H9 (cell line): ENCODE measurements at regions not wholly inside any gene's neighbourhood (a gene's known extent, or its start where the extent isn't known, plus 50 kb on each side); places are given as distances from the start of the nearest gene placed in this dataset.

ENCODE experiments used
- DNase-seq: peaks from one replicate; pipeline ENCODE4 v3.0.0-alpha.2; 2017
- H2AFZ ChIP-seq: one replicate; pipeline ENCODE4 v1.6.1; 2013; ENCODE audit warnings: mild to moderate bottlenecking, low read length, control low read depth, moderate library complexity
- H2AK5ac ChIP-seq: 2 replicates; pipeline ENCODE4 v1.6.1; 2013; ENCODE audit warnings: low read length, control low read depth, mixed read lengths; ENCODE audit not compliant: insufficient read length
- H2BK120ac ChIP-seq: one replicate; pipeline ENCODE4 v1.6.1; 2013; ENCODE audit warnings: low read depth, mild to moderate bottlenecking, low read length, control low read depth, inconsistent platforms; ENCODE audit not compliant: poor library complexity, severe bottlenecking
- H2BK12ac ChIP-seq: 2 replicates; pipeline ENCODE4 v1.6.1; 2013; ENCODE audit warnings: low read length, control low read depth, mixed read lengths, low read depth; ENCODE audit not compliant: insufficient read length
- H2BK15ac ChIP-seq: 2 replicates; pipeline ENCODE4 v1.6.1; 2013; ENCODE audit warnings: low read depth, low read length, control low read depth
- H2BK20ac ChIP-seq: one replicate; pipeline ENCODE4 v1.6.1; 2013; ENCODE audit warnings: low read depth, mild to moderate bottlenecking, low read length, control low read depth, inconsistent platforms; ENCODE audit not compliant: poor library complexity, severe bottlenecking
- H2BK5ac ChIP-seq: 2 replicates; pipeline ENCODE4 v1.6.1; 2013; ENCODE audit warnings: low read length, control low read depth, mixed read lengths; ENCODE audit not compliant: insufficient read length
- H3K14ac ChIP-seq: 2 replicates; pipeline ENCODE4 v1.6.1; 2013; ENCODE audit warnings: low read length, control low read depth; ENCODE audit not compliant: insufficient read depth
- H3K18ac ChIP-seq: 2 replicates; pipeline ENCODE4 v1.6.1; 2013; ENCODE audit warnings: low read depth, mild to moderate bottlenecking, mixed read lengths, low read length, control low read depth; ENCODE audit not compliant: insufficient read length
- H3K23ac ChIP-seq: 2 replicates; pipeline ENCODE4 v1.6.1; 2013; ENCODE audit warnings: low read length, control low read depth, mixed read lengths, low read depth; ENCODE audit not compliant: insufficient read length
- H3K23me2 ChIP-seq: 2 replicates; pipeline ENCODE4 v1.6.1; 2013; ENCODE audit warnings: low read depth, mild to moderate bottlenecking, mixed read lengths, low read length, control low read depth; ENCODE audit not compliant: insufficient read length, poor library complexity, severe bottlenecking
- H3K27ac ChIP-seq: 2 replicates; pipeline ENCODE4 v1.5.1; 2013; ENCODE audit warnings: low read length, control low read depth, mixed read lengths, low read depth; ENCODE audit not compliant: insufficient read length
- H3K27me3 ChIP-seq: 2 replicates; pipeline ENCODE4 v1.6.1; 2013; ENCODE audit warnings: low read length, control low read depth, inconsistent platforms; ENCODE audit not compliant: insufficient read depth
- H3K4ac ChIP-seq: 2 replicates; pipeline ENCODE4 v1.6.1; 2013; ENCODE audit warnings: low read depth, mild to moderate bottlenecking, control low read depth, inconsistent platforms, low read length, moderate library complexity
- H3K4me1 ChIP-seq: 2 replicates; pipeline ENCODE4 v1.6.1; 2013; ENCODE audit warnings: low read length, control low read depth, inconsistent platforms; ENCODE audit not compliant: insufficient read depth
- H3K4me2 ChIP-seq: 2 replicates; pipeline ENCODE4 v1.6.1; 2013; ENCODE audit warnings: low read length, control low read depth, mixed read lengths; ENCODE audit not compliant: insufficient read length, insufficient read depth
- H3K56ac ChIP-seq: 2 replicates; pipeline ENCODE4 v1.6.1; 2013; ENCODE audit warnings: low read depth, mild to moderate bottlenecking, mixed read lengths, low read length, control low read depth; ENCODE audit not compliant: insufficient read length
- H3K79me1 ChIP-seq: 2 replicates; pipeline ENCODE4 v1.6.1; 2013; ENCODE audit warnings: low read depth, mild to moderate bottlenecking, moderate library complexity, low read length, control low read depth, inconsistent platforms; ENCODE audit not compliant: insufficient read depth, poor library complexity, severe bottlenecking
- H3K79me2 ChIP-seq: 2 replicates; pipeline ENCODE4 v1.6.1; 2013; ENCODE audit warnings: low read length, control low read depth, inconsistent platforms; ENCODE audit not compliant: insufficient read depth
- H3K9ac ChIP-seq: 2 replicates; pipeline ENCODE4 v1.6.1; 2013; ENCODE audit warnings: low read length, control low read depth, mixed read lengths; ENCODE audit not compliant: insufficient read length; ENCODE audit errors: extremely low read depth
- H3K9me3 ChIP-seq: one replicate; pipeline ENCODE4 v1.6.1; 2013; ENCODE audit warnings: low read depth, low read length, inconsistent platforms; ENCODE audit not compliant: control insufficient read depth
- H3T11ph ChIP-seq: one replicate; pipeline ENCODE4 v1.6.1; 2013; ENCODE audit warnings: mild to moderate bottlenecking, low read length, control low read depth, inconsistent platforms
- H4K20me1 ChIP-seq: one replicate; pipeline ENCODE4 v1.6.1; 2013; ENCODE audit not compliant: control insufficient read depth, insufficient read length, insufficient read depth
- H4K5ac ChIP-seq: 2 replicates; pipeline ENCODE4 v1.6.1; 2013; ENCODE audit warnings: low read depth, mild to moderate bottlenecking, mixed read lengths, low read length, control low read depth; ENCODE audit not compliant: insufficient read length
- H4K8ac ChIP-seq: replicated peaks from 2 replicates; pipeline ENCODE4 v1.6.1; 2013; ENCODE audit warnings: low read length, control low read depth, mixed read lengths, low read depth; ENCODE audit not compliant: insufficient read length
- H4K91ac ChIP-seq: 2 replicates; pipeline ENCODE4 v1.6.1; 2013; ENCODE audit warnings: low read depth, mild to moderate bottlenecking, moderate library complexity, mixed read lengths, low read length, control low read depth; ENCODE audit not compliant: insufficient read length
- H3K27ac Mint-ChIP-seq, 3 experiments: 2 replicates in 2 of 3; 3 replicates in 1 of 3; pipeline ENCODE4 v1.8.0; 2020 to 2021; ENCODE audit warnings: mixed read lengths in 3 of 3, mild to moderate bottlenecking in 1 of 3, moderate library complexity in 1 of 3
- H3K27me3 Mint-ChIP-seq: 2 replicates; pipeline ENCODE4 v1.8.0; 2021; ENCODE audit warnings: low read depth, mild to moderate bottlenecking, moderate library complexity, mixed read lengths
- H3K36me3 Mint-ChIP-seq, 3 experiments: 2 replicates in 2 of 3; 3 replicates in 1 of 3; pipeline ENCODE4 v1.8.0; 2020 to 2021; ENCODE audit warnings: low read depth in 3 of 3, mixed read lengths in 3 of 3; ENCODE audit not compliant: insufficient read depth in 1 of 3
- H3K4me1 Mint-ChIP-seq, 2 experiments: 2 replicates each; pipeline ENCODE4 v1.8.0; 2020; ENCODE audit warnings: mixed read lengths in 2 of 2
- H3K4me3 Mint-ChIP-seq, 2 experiments: 2 replicates in 1 of 2; 3 replicates in 1 of 2; pipeline ENCODE4 v1.8.0; 2020 to 2021; ENCODE audit warnings: mild to moderate bottlenecking in 2 of 2, mixed read lengths in 2 of 2, moderate library complexity in 1 of 2
- H3K9me3 Mint-ChIP-seq, 2 experiments: 2 replicates in 1 of 2; 3 replicates in 1 of 2; pipeline ENCODE4 v1.8.0; 2020; ENCODE audit warnings: mild to moderate bottlenecking in 2 of 2, mixed read lengths in 2 of 2, moderate library complexity in 1 of 2
- WGBS: extraction: QIAGEN DNeasy Blood & Tissue Kit; methylation state at CpG from one replicate; pipeline ENCODE4 v1.1.7; 2013; ENCODE audit warnings: missing lambda C conversion rate, low lambda C conversion rate, mixed read lengths; ENCODE audit not compliant: insufficient read length; ENCODE audit errors: extremely low coverage; 5-methylcytosine and 5-hydroxymethylcytosine counted together
- TF ChIP-seq, protein P1 (sequence below): fragments of 200-600 bp; sonication (generic); conservative IDR thresholded peaks from 3 replicates; pipeline ENCODE4 v1.8.0; 2021; ENCODE audit warnings: antibody characterized with exemption, mild to moderate bottlenecking

DNA sequence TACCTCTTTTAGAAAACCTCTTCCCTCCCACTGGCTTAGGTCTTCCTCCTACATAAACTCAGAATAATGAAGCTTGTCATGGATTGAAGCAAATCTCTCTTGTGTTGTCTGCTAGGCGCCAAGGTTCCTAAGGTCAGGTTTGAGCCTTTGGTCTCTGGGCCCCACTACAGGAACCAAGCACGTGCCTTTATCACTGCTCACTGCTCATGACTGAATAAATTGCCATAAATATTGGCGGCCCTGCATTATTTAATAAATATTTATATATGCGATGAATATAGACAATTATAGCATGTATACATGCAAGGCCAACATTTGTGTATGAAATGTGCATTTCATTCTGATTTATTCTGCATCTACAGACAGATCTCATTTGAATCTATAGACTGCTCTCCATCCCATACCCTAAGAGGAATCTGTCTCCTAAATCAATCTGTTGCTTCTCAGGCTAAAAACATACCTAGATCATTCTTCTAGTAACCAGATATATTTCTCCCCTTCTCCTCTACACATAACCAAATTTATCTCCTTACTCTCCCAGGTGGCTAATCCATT lies 1717.6 kb upstream of the TENM3 start:
- Histone ChIP-seq H3K18ac (no peak overlapping the region), H3K27me3 (no peaks in the 10 kb centered on the region), H3K4ac (no peak overlapping the region), H3T11ph (no peak overlapping the region), H3K4me1 (peaks cover 1% of the 10 kb centered on the region), H3K23me2 (no peaks in the 10 kb centered on the region), H3K9ac (no peak overlapping the region), H2AK5ac (no peak overlapping the region), H3K79me1 (no peaks in the 10 kb centered on the region), H2BK20ac (no peak overlapping the region), H3K23ac (no peak overlapping the region), H4K5ac (no peak overlapping the region), H3K14ac (no peak overlapping the region), H3K79me2 (no peaks in the 10 kb centered on the region), H3K56ac (no peak overlapping the region), H2BK12ac (no peak overlapping the region), H3K4me2 (no peak overlapping the region), H4K8ac (no peak overlapping the region), H4K20me1 (no peaks in the 10 kb centered on the region), H2BK120ac (no peak overlapping the region), H3K9me3 (no peaks in the 10 kb centered on the region), H4K91ac (no peak overlapping the region), H2AFZ (no peak overlapping the region), H3K27ac (no peak overlapping the region), H2BK15ac (no peak overlapping the region), H2BK5ac (no peak overlapping the region)
- Mint-ChIP-seq H3K4me1 (peaks cover 1% of the 10 kb centered on the region in 2 experiments), H3K36me3 (no peaks in the 10 kb centered on the region), H3K4me3 (no peak overlapping the region), H3K27me3 (no peaks in the 10 kb centered on the region), H3K27ac (no peak overlapping the region), H3K9me3 (peaks cover 0 to under 1% of the 10 kb centered on the region in 2 experiments; a peak in 2 of 5 replicates)
- WGBS, result no CpG with 5 or more reads among the region's 4 CpGs
- TF ChIP-seq, protein P1, sequence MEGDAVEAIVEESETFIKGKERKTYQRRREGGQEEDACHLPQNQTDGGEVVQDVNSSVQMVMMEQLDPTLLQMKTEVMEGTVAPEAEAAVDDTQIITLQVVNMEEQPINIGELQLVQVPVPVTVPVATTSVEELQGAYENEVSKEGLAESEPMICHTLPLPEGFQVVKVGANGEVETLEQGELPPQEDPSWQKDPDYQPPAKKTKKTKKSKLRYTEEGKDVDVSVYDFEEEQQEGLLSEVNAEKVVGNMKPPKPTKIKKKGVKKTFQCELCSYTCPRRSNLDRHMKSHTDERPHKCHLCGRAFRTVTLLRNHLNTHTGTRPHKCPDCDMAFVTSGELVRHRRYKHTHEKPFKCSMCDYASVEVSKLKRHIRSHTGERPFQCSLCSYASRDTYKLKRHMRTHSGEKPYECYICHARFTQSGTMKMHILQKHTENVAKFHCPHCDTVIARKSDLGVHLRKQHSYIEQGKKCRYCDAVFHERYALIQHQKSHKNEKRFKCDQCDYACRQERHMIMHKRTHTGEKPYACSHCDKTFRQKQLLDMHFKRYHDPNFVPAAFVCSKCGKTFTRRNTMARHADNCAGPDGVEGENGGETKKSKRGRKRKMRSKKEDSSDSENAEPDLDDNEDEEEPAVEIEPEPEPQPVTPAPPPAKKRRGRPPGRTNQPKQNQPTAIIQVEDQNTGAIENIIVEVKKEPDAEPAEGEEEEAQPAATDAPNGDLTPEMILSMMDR, result no peak
- no peak for DNase-seq
